SK-N-MC (cell line): ENCODE measurements at regions not wholly inside any gene's neighbourhood (a gene's known extent, or its start where the extent isn't known, plus 50 kb on each side); places are given as distances from the start of the nearest gene placed in this dataset.

Experiments used
- EZH2 ChIP-seq: fragments of 200-600 bp; sonication (generic); IDR thresholded peaks from one replicate; pipeline ENCODE4 v1.6.1; 2017; ENCODE audit warnings: antibody characterized with exemption
- FOXP2 ChIP-seq: optimal IDR thresholded peaks from 2 replicates; pipeline ENCODE3; 2011; ENCODE audit warnings: mild to moderate bottlenecking, moderate library complexity; ENCODE audit not compliant: insufficient read depth; ENCODE audit errors: extremely low read length, control extremely low read depth
- POLR2AphosphoS5 ChIP-seq: IDR thresholded peaks from 2 replicates; pipeline ENCODE4 v1.6.1; 2012; ENCODE audit warnings: mild to moderate bottlenecking, low read depth, low read length, borderline replicate concordance

DNA sequence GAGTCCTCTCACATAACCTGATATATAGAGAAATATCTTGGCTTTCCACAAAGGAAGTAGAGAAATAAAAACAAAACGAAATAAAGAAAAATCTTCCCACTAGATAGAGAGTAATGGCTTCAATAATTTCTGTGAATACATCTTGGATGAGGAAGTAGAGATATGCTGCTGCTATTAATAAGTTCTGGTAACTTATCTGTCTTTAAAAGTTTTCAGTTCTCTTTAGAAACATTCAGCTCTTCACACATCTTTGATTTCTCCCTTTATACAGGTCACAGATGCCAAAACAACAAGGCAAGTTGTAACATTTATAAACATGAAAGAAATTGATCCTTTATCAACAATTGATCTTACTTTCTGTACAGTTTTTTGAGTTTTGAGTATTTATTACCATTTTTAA lies 615.8 kb downstream of the TRAM1L1 start:
- TF ChIP-seq POLR2AphosphoS5 (no peak), EZH2 (no peak), FOXP2 (no peak)
